PFSK-1 (cell line): ENCODE measurements at regions not wholly inside any gene's neighbourhood (a gene's known extent, or its start where the extent isn't known, plus 50 kb on each side); places are given as distances from the start of the nearest gene placed in this dataset.

Experiments used
- SIN3A ChIP-seq: IDR thresholded peaks from 2 replicates; pipeline ENCODE4 v1.6.1; 2012; ENCODE audit warnings: mild to moderate bottlenecking, low read length, moderate library complexity, borderline replicate concordance; ENCODE audit not compliant: insufficient read depth
- TAF1 ChIP-seq: IDR thresholded peaks from 2 replicates; pipeline ENCODE4 v1.6.1; 2012; ENCODE audit warnings: low read length, control low read depth, borderline replicate concordance; ENCODE audit not compliant: insufficient read depth

DNA sequence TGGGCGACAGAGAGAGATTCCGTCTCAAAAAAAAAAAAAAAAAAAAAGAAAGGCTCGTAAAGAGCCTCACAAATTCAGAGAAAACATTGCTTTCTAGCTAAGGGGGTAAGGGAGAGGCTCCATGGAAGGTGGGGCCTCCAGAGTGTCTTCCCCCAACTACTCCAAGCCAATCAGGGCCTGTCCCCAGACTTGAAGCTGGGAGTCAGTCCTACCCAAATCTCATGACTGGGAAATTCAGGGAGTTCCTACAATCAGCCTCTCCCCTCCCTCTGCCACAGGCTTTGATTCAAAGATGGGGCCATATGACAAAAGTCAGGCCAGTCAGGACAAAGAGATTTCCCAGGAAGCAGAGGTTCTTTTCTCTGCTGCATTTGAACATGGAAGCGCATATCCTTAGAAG is 63.0 kb upstream of the NUP160 start:
- no peak for TF ChIP-seq TAF1
- TF ChIP-seq SIN3A = no peak
